ENCODE measurements at regions not wholly inside any gene's neighbourhood (a gene's known extent, or its start where the extent isn't known, plus 50 kb on each side); places are given as distances from the start of the nearest gene placed in this dataset.

DNA sequence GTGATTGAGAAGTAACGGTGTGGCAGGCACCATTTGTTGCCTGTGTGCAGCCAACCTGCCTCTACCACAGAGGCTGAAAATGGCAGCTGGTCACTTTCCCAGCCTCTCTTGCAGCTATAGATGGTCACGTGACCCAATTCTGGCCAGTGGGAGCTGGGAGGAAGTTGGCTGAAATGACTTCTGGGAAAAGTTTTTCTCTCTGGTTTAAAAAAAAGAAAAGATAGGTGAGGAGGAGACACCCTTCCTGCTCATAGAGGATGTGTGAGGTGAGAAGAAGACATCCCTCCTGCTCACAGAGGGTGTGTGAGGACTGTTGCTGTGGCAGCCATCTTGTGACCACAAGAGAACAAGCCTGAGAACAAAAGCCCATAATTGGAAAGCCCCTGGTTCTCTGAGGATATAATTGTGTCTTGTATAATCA is 122.8 kb downstream of the SYF2 start:
- ATAC-seq (ENCODE audit: poor library complexity) (no peak), DNase-seq (no peak)
- intact Hi-C loops (cut with DNase I): no loop called here

DNA sequence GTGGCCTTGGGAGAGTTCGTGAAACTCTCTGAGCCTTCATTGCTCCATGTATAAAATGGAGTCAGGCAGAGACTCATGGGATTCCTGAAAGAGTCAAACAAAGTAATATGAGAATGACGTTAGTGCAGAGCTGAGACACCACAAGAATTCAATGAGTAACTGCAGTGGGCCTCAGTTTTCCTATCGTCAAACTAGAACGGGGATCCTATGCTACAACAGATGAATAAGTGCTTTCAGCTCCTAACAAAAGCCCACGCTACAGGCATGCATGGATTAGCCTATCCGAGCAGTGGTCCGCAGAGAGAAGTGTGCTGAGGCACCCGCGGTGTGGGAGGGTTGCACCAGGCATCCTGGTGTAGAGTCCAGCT is 124.7 kb downstream of the SYF2 start:
- intact Hi-C loops (cut with DNase I): no loop called here
- ATAC-seq (ENCODE audit: poor library complexity): no peak
- no peak for DNase-seq

DNA sequence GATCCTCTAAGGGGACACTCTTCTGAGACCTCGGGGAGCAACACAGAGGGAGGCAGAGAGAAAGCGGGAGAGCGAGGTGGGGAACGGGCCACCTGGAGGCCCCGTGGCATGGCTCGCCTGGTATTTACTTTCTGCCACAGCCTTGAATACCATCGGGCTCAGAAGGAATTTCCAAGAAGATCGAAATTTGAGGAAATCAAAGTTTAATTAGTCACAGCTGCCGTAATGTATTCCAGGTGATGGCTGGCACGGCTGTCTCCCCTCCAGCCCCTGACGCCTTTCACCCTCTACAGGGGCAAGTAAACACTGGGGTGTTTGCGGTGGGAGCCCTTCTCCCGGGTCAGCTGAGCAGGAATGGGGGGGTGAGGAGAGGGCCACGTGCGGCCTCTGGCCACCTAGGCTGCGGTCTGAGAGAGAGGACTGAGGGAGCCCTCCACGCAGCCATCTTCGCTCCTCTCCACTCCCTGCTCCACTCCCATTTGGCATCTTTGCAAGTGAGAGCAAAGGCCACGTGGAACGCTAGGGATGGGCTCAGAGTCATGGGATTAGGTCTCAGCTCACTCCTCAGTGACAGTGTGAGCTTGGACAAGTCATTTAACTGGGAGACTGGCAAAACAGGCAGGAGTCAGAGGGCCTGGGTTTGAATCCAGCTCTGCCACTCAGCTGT is 125.2 kb downstream of the SYF2 start:
- no peak for ATAC-seq (ENCODE audit: poor library complexity)

DNA sequence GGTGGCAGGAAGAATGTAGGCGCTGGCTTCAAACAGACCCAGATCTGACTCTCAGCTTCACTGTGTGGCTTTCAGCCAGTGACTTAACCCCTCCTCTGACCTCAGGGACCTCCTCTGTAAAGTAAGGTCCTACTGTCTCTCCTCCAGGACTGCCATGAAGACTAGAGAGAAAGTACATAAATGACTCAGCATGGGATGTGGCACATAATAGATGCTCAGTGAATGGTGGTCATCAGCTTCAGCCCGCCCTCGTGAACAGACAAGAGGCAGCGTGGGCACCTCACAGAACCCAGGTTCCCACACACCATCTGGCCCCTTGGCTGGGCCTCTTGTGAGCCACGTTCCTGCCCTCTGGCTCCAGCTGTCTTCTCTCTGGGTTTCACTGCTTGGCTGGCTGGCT is 126.0 kb downstream of the SYF2 start:
- intact Hi-C loops (cut with DNase I): no loop called here
- peak; percentile 28 for ATAC-seq (ENCODE audit: poor library complexity)

More for the DNA sequence above, 125.2 kb downstream of the SYF2 start:
- intact Hi-C loops (cut with DNase I): no loop called here
- no peak for DNase-seq

DNA sequence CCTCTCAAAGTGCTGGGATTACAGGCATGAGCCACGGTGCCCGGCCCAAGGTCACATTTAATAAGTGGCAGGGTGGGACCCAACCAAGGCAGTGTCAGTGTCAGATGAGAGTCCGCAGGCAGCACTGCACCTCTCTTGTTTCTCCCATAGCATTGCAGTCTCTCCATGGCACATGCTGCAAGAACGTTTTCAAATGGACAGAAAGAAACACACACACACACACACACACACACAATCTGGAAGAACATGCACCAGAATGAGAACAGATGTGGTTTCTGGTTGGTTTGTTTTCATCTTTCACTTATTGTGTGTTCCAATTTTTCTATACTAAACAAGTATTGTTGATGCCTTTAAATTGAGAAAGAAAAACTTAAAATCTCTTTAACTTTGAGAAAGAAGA is 126.5 kb downstream of the SYF2 start:
- intact Hi-C loops (cut with DNase I): no loop called here

More for the DNA sequence above, 126.0 kb downstream of the SYF2 start:
- DNase-seq: no peak

DNA sequence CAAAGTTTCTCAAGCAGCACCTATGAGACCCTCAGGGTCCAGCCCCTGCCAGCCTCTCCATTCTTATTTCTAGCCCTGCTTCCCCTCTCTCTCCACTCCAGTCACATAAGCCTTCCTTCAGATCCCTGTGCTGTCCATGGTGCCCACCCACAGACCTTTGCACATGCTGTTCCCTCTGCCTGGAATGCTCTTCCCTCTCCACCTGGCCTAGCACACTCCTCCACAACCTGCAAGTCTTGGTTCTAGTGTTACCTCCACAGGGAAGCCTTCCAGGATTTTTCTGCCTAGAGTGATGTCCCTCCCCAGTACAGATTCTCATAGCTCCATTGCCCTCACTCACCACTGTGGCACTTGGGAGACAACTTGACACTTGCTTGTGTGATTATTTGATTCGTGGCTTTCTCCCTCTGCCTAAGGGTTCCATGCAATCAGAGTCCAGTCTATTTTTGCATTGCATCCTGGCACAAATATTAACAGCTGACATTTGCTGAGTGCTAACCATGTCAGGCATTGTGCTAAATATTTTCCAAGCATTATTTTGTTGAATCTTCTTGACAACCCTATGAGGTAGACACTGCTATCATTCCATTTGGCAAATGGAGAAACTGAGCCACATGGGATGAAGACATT is 127.3 kb downstream of the SYF2 start:
- intact Hi-C loops (cut with DNase I): no loop called here
- no peak for DNase-seq
- ATAC-seq (ENCODE audit: poor library complexity): peak; percentile 72

More for the DNA sequence above, 126.5 kb downstream of the SYF2 start:
- ATAC-seq (ENCODE audit: poor library complexity): no peak
- no peak for DNase-seq

DNA sequence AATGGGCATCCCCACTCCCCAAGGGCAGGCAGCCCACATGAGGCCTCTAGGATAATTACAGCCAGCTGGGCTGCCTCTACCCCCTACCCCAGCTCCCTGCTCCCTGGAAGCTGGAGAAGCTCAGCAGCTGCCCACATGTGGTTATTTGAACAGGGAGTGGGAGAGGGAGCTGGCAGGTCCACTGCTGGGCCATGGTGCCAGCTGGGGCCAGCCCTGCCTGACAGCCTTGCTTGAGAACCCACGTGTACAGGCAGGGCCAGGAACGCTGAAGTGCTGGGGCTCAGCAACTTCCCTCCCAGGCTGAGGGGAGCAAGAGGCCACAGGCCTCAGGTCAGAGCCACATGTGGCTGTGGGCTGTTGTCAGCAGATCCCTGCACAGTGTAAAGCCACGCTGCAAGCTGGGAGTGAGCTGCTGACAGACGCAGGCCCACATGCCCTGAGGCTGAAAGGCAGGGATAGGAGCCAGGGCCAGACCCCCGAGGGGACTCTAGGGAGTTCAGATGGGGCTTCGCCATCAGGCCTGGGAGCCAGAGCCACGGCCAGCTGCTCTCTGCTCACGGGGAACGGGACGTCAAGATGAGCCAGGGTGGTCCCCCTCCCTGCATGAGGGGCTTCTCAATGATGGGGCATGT is 129.0 kb downstream of the SYF2 start:
- intact Hi-C loops (cut with DNase I): no loop called here
- ATAC-seq (ENCODE audit: poor library complexity): peak; percentile 27

DNA sequence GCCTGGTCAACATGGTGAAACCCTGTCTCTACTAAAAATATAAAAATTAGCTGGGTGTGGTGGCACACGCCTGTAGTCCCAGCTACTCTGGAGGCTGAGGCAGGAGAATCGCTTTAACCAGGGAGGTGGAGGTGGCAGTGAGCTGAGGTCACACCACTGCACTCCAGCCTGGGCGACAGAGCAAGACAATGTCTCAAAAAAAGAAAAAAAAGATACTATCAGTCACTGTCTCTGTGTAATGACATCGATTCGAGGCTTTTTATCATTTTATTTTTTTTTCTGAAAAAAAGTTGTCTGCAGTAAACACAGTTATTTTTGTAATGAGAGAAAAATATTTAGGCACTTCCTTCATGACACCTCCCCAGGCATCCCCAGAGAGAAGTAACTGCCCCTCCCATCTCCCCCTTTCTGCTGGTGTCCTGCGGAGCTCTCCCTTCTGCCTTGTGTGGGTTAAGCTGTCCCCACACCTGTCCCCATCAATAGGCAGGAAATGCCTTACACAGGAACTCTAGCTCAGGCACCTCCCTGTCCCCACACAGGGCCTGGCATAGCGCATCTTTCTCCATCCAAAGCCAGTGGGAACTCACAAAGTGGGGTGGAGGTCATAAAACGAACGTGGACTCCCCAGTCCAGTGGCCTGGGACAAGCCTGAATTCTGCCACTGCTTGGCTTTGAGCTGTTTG is 132.0 kb downstream of the SYF2 start:
- intact Hi-C loops (cut with DNase I): no loop called here
- ATAC-seq (ENCODE audit: poor library complexity) (no peak), DNase-seq (no peak)

More for the DNA sequence above, 129.0 kb downstream of the SYF2 start:
- DNase-seq: no peak

DNA sequence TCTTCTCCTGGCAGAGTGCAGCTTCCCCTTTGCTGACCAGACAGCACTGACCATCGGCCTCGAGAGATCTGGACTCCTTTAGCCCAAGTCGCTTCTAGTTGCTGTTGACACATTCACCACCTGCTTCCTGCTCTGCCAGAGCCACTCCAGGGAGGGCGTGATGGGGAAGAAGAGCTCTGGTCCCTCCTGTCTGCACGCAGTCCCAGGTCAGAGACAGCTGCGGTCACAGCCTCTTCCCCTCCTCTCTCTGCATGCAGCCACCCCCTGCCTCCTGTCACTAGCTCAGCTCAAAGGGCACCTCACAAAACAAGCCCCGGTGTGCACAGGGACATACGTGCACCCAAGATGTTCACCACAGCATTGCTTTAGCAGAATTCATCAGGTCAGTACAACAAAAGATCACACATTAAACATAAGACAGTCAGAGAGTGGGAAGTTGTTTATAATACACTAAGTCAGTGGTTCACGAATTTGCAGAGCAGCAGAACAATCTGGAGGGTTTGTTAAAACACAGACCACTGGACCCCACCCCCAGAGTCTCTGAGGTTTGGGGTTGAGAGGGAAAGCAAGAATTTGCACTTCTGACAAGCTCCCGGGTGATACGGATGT is 132.9 kb downstream of the SYF2 start:
- no peak for ATAC-seq (ENCODE audit: poor library complexity)
- DNase-seq: no peak
- intact Hi-C loops (cut with DNase I): loop anchor here (10.0 kb wide), 1 partner anchor 245 kb away; no protein-coding TSS in a partner anchor

DNA sequence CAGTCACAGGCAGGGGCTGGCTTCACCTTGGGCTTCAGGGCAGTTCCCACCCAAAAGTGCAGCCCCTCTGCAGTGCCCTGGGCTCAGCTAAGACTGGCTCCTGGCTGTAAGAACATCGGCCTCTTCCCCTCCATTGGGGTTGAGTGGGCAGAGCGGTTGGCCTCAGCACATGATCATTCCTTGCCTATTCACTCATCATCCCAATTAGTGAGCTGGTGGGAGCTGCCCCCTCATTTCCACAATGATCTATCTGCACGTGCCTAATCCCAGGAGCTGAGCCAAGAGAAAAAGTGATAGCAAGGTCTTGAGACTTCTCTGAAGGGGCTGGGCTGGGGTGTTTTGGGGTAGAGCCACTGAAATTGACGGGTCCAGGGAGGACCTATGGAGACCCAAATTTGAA is 133.6 kb downstream of the SYF2 start:
- no peak for DNase-seq
- intact Hi-C loops (cut with DNase I): loop anchor here (10.0 kb wide), 1 partner anchor 244 kb away; no protein-coding TSS in a partner anchor
- no peak for ATAC-seq (ENCODE audit: poor library complexity)

DNA sequence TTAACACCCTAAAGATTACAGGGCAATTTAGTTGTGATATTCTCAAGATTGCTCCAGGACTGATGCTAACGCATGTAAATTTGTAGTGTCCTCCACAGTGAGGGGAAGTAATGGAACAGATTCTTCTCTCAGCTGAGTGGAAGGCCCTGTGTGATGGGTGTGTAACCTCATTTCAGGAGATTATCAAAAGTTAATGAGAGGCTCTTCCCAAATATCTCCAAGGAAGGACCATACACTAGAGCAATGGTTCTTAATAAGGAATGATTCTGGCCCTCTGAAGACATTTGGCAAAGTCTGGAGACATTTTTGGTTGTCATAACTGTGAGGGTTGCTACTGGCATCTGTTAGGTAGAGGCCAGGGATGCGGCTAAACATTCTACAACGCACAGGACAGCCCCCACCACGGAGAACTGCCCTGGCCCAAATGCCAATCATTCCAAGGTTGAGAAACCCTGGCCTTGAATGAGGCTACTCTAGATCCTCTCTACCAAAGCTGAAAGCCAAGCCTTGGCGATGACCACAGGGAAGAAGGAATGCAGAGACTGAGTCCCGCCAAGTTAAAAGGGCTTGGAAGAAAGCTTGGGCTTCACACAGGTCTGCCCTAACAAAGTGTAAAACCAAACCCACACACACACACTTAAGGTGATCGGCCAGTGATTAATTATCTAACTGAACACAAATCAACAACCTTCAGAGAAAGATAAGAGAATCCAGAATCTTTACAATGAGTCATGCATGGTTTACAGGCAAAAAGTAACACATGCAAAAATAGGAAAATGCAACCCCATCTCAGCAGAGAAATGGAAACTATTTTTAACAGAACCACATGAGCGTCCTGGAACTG is 135.8 kb downstream of the SYF2 start:
- intact Hi-C loops (cut with DNase I): loop anchor here (10.0 kb wide), 1 partner anchor 242 kb away; no protein-coding TSS in a partner anchor
- DNase-seq (no peak), ATAC-seq (ENCODE audit: poor library complexity) (no peak)

DNA sequence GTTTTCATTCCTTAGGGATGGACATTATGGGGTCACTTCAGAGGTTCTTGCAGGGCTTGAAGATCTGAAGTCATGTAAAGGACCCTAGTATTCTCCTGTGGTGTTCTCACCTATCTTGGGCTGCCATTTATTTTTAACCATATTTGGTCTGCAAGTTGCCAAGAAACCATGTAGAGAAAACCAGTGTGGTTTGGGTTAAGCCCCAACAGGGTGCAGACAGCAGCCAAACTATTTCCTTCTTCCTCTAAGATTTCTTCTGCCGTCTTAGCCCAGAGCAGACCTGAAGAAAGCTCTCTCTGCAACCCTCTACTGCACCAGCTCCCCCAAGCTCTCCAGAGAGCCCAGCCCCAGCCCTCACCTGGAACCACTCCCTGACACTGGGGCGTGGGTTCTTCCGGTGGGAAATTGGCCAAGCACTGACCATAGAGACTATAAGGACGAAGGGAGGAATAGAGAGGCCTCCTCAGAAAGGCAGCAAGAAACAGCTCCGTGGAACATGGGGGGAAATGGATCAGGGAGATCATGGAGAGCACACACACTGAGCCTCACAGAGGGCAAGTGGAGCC is 136.6 kb downstream of the SYF2 start:
- intact Hi-C loops (cut with DNase I): loop anchor here (10.0 kb wide), 1 partner anchor 241 kb away; no protein-coding TSS in a partner anchor
- ATAC-seq (ENCODE audit: poor library complexity) (no peak), DNase-seq (no peak)

DNA sequence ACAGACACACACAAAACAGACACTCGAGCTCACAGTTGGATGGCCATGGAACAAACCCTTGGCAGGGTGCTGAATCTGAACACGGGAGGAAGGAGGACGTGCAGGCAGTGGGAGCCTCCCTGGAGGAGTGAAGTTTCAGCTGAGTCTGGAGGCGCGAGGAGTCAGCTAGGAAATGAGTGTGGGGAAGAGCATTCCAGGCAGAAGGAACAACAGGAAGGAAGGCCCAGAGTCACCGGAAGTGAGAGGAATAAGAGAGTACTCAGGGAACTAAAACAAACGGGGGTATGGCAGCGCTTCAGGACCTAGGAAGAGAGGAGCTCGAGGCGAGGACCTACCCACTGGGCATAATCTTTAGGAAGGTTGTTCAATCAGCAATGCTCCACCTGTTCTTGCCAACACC is 137.3 kb downstream of the SYF2 start:
- ATAC-seq (ENCODE audit: poor library complexity) (no peak), DNase-seq (no peak)
- intact Hi-C loops (cut with DNase I): loop anchor here (10.0 kb wide), 1 partner anchor 240 kb away; no protein-coding TSS in a partner anchor

DNA sequence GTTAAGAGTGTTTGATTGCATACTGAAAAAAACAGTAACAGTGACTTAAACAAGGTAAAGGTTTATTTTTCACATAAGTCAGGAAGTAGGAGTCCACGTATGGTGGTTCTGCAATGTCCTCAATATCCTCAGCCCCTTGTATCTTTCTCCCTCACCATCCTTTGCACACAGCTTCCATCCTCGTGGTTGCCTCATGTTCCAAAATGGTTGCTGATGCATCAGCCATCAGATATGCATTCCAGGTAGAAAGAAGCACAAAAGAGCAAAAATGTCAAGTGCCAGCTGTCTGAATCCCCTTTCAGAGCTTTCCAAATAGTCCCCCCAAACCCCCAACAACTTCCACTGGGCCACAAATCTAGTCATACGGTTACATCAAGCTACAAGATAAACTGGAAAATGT is 138.1 kb downstream of the SYF2 start:
- no peak for DNase-seq
- intact Hi-C loops (cut with DNase I): loop anchor here (10.0 kb wide), 1 partner anchor 239 kb away; no protein-coding TSS in a partner anchor
- ATAC-seq (ENCODE audit: poor library complexity): no peak

DNA sequence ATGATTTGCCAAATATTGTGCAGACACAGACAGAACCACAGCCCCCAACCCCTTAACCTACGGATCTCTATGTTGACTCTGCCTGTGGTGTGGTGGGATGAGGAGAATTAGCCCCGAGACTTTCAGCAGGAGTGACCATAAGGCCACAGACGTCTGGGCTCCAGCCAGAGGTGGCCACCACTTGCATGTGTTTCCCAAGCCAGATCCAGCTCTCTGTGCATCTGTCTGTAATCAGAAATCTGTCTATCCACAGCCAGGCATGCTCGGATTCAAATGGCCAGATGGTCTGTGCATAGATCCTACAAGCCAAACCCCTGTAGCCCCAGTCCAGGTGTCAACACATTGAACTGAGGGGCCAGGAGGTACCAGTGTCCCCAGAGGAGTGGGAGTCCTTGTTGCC is 140.6 kb downstream of the SYF2 start:
- no peak for DNase-seq
- no peak for ATAC-seq (ENCODE audit: poor library complexity)
- intact Hi-C loops (cut with DNase I): loop anchor here (10.0 kb wide), 1 partner anchor 237 kb away; no protein-coding TSS in a partner anchor

DNA sequence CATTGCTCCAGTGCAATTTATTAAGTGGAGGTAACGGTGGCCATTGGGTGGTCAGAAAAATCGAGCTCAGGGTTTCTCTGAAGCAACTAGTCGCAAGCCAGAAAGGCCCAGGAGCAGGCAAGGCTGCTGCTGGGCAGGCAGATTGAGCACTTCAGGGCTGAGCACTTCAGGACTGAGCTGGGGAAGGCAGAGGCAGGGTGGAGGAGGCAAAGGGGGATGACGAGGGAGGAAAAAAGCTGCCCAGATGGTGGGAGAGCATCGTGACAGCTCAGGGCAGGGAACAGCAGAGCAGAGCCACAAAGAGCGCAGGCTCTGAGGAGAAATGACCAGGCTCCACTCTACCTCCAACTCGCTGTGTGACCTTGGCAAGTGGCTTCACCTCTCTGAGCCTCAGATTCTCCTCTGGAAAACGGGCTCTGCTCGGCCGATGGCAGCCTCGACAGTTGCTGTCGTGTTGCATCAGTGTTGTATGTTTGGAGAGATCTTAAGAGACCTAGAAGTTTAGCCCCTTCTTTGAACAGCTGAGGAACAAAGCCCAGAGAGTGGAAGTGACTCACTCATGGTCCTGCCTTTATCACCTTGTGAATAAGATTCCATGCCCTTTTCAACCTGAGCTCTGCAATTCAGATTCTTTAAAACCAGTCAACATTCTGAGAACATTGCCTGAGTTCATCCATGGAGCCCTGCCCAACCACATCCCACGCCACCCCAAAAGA is 141.4 kb downstream of the SYF2 start:
- intact Hi-C loops (cut with DNase I): loop anchor here (10.0 kb wide), 1 partner anchor 236 kb away; no protein-coding TSS in a partner anchor
- DNase-seq (no peak), ATAC-seq (ENCODE audit: poor library complexity) (no peak)

DNA sequence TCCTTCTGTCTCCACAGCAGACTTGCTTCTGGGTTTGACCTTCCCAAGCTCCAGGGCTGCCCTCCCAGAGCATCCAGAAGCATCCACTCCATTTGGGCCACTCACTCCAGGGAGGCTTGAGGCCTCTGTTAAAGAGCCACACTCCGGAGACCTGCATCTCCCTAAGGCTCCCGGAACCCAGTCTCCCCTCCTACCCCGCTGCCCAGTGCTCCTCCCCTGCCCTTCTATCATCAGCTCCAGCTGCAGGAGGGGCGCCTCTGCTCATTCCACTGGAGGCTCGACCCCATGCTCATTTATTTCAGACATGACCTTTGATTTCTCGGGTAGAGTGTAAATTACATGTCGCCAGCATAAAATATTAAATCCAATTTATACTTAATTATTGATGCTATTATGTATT is 142.5 kb downstream of the SYF2 start:
- intact Hi-C loops (cut with DNase I): loop anchor here (10.0 kb wide), 1 partner anchor 235 kb away; no protein-coding TSS in a partner anchor
- ATAC-seq (ENCODE audit: poor library complexity) (no peak), DNase-seq (no peak)

Data from Right ventricle myocardium superior (tissue), 1 donor.